ENCODE measurements at regions not wholly inside any gene's neighbourhood (a gene's known extent, or its start where the extent isn't known, plus 50 kb on each side); places are given as distances from the start of the nearest gene placed in this dataset.

- TF ChIP-seq ZHX2 (IDR thresholded peaks at IDR 0.05; ENCODE audit: low read depth) (no peak), ZHX2 (CRISPR knock-in tag; IDR thresholded peaks at IDR 0.05; ENCODE audit: borderline replicate concordance) (no peak)
Measured at GRCh38 chr5:66472010-66472409, 124.2 kb upstream of the MAST4 start (continued).

GRCh38 chr5:66475731-66476130, 120.5 kb upstream of the MAST4 start:
- Histone ChIP-seq H3K9me3 (ENCODE audit: low read length) (no peaks in the 10 kb centered on the region), H3K27ac (ENCODE audit: extremely low read length, insufficient read depth, low read length) (no peak overlapping the region), H3K79me2 (ENCODE audit: insufficient read depth, low read length) (no peaks in the 10 kb centered on the region), H2AFZ (ENCODE audit: low read length) (no peak overlapping the region), H3K4me1 (ENCODE audit: insufficient read depth, low read length) (no peaks in the 10 kb centered on the region), H3K4me2 (ENCODE audit: low read depth, low read length) (no peak overlapping the region), H3K36me3 (replicated peaks in 1 of 2; ENCODE audit: control insufficient read depth in 1 of 2, insufficient read depth in 2 of 2, low read length in 2 of 2) (no peaks in the 10 kb centered on the region), H3K27me3 (ENCODE audit: control insufficient read depth in 1 of 2, insufficient read depth in 2 of 2, low read length in 2 of 2) (no peaks in the 10 kb centered on the region), H4K20me1 (ENCODE audit: insufficient read depth, low read length) (no peaks in the 10 kb centered on the region), H3K9ac (ENCODE audit: insufficient read depth, low read depth, low read length) (no peak overlapping the region), H3K4me3 (replicated peaks in 1 of 3; ENCODE audit: insufficient read depth in 1 of 3, low read depth in 2 of 3, low read length in 3 of 3) (no peak overlapping the region)
- in situ Hi-C loops (cut with HindIII; ENCODE audit: extremely low pct_ligation_motif_present, low pct_unique_long_range_greater_than_20kb) = no loop called here
- ATAC-seq = no peak
- no peak for DNase-seq (ENCODE audit: low spot score)
- ChIA-PET CTCF (ENCODE audit: low intra/inter-chr PET ratio, low total read pairs) (no interaction called here), POLR2A (no interaction called here)
- intact Hi-C loops (cut with micrococcal nuclease; ENCODE audit: unreplicated experiment) = no loop called here
- BruUV-seq (replicated peaks) = no TSS peak
- no peak for FAIRE-seq
- 5% methylated on average over 4 of the region's 4 CpGs for WGBS (ENCODE audit: low lambda C conversion rate)
- TF ChIP-seq ZNF496 (CRISPR knock-in tag; IDR thresholded peaks at IDR 0.05; ENCODE audit: insufficient replicate concordance) (no peak), ZNF501 (CRISPR knock-in tag; IDR thresholded peaks at IDR 0.05) (no peak), SKIL (CRISPR knock-in tag; IDR thresholded peaks at IDR 0.05; ENCODE audit: borderline replicate concordance) (no peak), ZNF713 (CRISPR knock-in tag; IDR thresholded peaks at IDR 0.05) (no peak), HNRNPUL1 (IDR thresholded peaks at IDR 0.05; ENCODE audit: low read depth, low read length) (no peak), ZNF740 (CRISPR knock-in tag; IDR thresholded peaks at IDR 0.05) (no peak), ZNF570 (CRISPR knock-in tag; IDR thresholded peaks at IDR 0.05; ENCODE audit: borderline replicate concordance) (no peak), ZKSCAN5 (CRISPR knock-in tag; IDR thresholded peaks at IDR 0.05) (no peak), THRA (CRISPR knock-in tag; IDR thresholded peaks at IDR 0.05; ENCODE audit: borderline replicate concordance) (no peak), EHMT2 (IDR thresholded peaks at IDR 0.05; ENCODE audit: borderline replicate concordance, low read depth, low read length) (no peak), IKZF4 (CRISPR knock-in tag; IDR thresholded peaks at IDR 0.05; ENCODE audit: borderline replicate concordance, low read depth, not compliant biosample characterization) (no peak), ARNT2 (CRISPR knock-in tag; IDR thresholded peaks at IDR 0.05; ENCODE audit: low read depth) (no peak)
